Esophagus muscularis mucosa (tissue), 3 donors: ENCODE measurements at regions not wholly inside any gene's neighbourhood (a gene's known extent, or its start where the extent isn't known, plus 50 kb on each side); places are given as distances from the start of the nearest gene placed in this dataset.

Source experiments
- CTCF ChIP-seq, 3 experiments: fragments of 200-600 bp in 2 of 3; fragments of 450-650 bp in 1 of 3; sonication (generic) in 2 of 3; IDR thresholded peaks; one replicate each; pipeline ENCODE4 v1.5.1; 2017 to 2019; ENCODE audit warnings: antibody characterized with exemption in 3 of 3, mild to moderate bottlenecking in 2 of 3, moderate library complexity in 1 of 3
- POLR2A ChIP-seq: fragments of 450-650 bp; IDR thresholded peaks from one replicate; pipeline ENCODE4 v1.6.1; 2017; ENCODE audit warnings: antibody characterized with exemption, moderate library complexity, mild to moderate bottlenecking, low read depth

GRCh38 chr13:109521719-109522118 is 264.7 kb downstream of the IRS2 start:
- no peak for TF ChIP-seq POLR2A
- no peak for TF ChIP-seq CTCF (IDR thresholded peaks at IDR 0.05)
